GM19397 (cell line): ENCODE measurements at regions not wholly inside any gene's neighbourhood (a gene's known extent, or its start where the extent isn't known, plus 50 kb on each side); places are given as distances from the start of the nearest gene placed in this dataset.

Source experiments
- ATAC-seq: cut with Tn5 transposase; IDR thresholded peaks from one replicate; pipeline ENCODE4 v1.9.1; 2021; ENCODE audit warnings: mild to moderate bottlenecking, moderate library complexity; ENCODE audit not compliant: unreplicated experiment

GRCh38 chr5:121175986-121176385, 675.7 kb upstream of the FTMT start:
- no peak for ATAC-seq

- no peak for ATAC-seq
Measured at GRCh38 chr5:121182788-121183490, 668.7 kb upstream of the FTMT start.

GRCh38 chr5:121188849-121189248, 662.8 kb upstream of the FTMT start:
- ATAC-seq, result no peak

- ATAC-seq, result no peak
Measured at GRCh38 chr5:121189342-121190305, 662.1 kb upstream of the FTMT start.

GRCh38 chr5:121199216-121199999, 652.3 kb upstream of the FTMT start:
- ATAC-seq, result no peak

- ATAC-seq, result no peak
Measured at GRCh38 chr5:121218086-121218485, 633.6 kb upstream of the FTMT start.

- no peak for ATAC-seq
Measured at GRCh38 chr5:121221483-121221882, 630.2 kb upstream of the FTMT start.

GRCh38 chr5:121226765-121227164, 624.9 kb upstream of the FTMT start:
- ATAC-seq, result no peak

GRCh38 chr5:121239951-121240350, 611.7 kb upstream of the FTMT start:
- no peak for ATAC-seq

GRCh38 chr5:121246971-121247370, 604.7 kb upstream of the FTMT start:
- ATAC-seq, result no peak

- ATAC-seq, result no peak
Measured at GRCh38 chr5:121251954-121252353, 599.7 kb upstream of the FTMT start.

- no peak for ATAC-seq
Measured at GRCh38 chr5:121257621-121258020, 594.1 kb upstream of the FTMT start.

GRCh38 chr5:121263456-121263855, 588.2 kb upstream of the FTMT start:
- no peak for ATAC-seq

- no peak for ATAC-seq
Measured at GRCh38 chr5:121264605-121265004, 587.1 kb upstream of the FTMT start.

GRCh38 chr5:121271546-121271945, 580.1 kb upstream of the FTMT start:
- no peak for ATAC-seq

GRCh38 chr5:121273833-121274433, 577.7 kb upstream of the FTMT start:
- ATAC-seq, result no peak

- ATAC-seq, result no peak
Measured at GRCh38 chr5:121279801-121280200, 571.9 kb upstream of the FTMT start.

GRCh38 chr5:121285801-121286521, 565.7 kb upstream of the FTMT start:
- no peak for ATAC-seq

- no peak for ATAC-seq
Measured at GRCh38 chr5:121288781-121289180, 562.9 kb upstream of the FTMT start.

GRCh38 chr5:121292664-121293063, 559.0 kb upstream of the FTMT start:
- no peak for ATAC-seq
